Parathyroid adenoma (tissue), 2 donors: ENCODE measurements at regions not wholly inside any gene's neighbourhood (a gene's known extent, or its start where the extent isn't known, plus 50 kb on each side); places are given as distances from the start of the nearest gene placed in this dataset.

ENCODE experiments used
- H2AFZ ChIP-seq: fragments of 300-600 bp; sonication (generic); one replicate; pipeline ENCODE4 v1.7.0; 2017; ENCODE audit warnings: antibody characterized with exemption, mild to moderate bottlenecking
- H3K27ac ChIP-seq: fragments of 300-600 bp; sonication (generic); one replicate; pipeline ENCODE4 v1.7.0; 2017
- H3K27me3 ChIP-seq: fragments of 300-600 bp; sonication (generic); one replicate; pipeline ENCODE4 v1.7.0; 2017; ENCODE audit warnings: low read length; ENCODE audit not compliant: control insufficient read depth, insufficient read depth
- H3K36me3 ChIP-seq: fragments of 300-600 bp; sonication (generic); one replicate; pipeline ENCODE4 v1.7.0; 2017; ENCODE audit warnings: low read length; ENCODE audit not compliant: control insufficient read depth, insufficient read depth
- H3K4me1 ChIP-seq: fragments of 300-600 bp; sonication (generic); one replicate; pipeline ENCODE4 v1.7.0; 2017; ENCODE audit warnings: control low read depth
- H3K4me2 ChIP-seq: fragments of 300-600 bp; sonication (generic); one replicate; pipeline ENCODE4 v1.7.0; 2017; ENCODE audit warnings: low read length
- H3K4me3 ChIP-seq: fragments of 300-600 bp; sonication (generic); one replicate; pipeline ENCODE4 v1.7.0; 2017; ENCODE audit warnings: low read depth, low read length
- H3K79me2 ChIP-seq: fragments of 300-600 bp; sonication (generic); one replicate; pipeline ENCODE4 v1.7.0; 2017; ENCODE audit warnings: control low read depth
- H3K9ac ChIP-seq: fragments of 300-600 bp; sonication (generic); one replicate; pipeline ENCODE4 v1.7.0; 2017; ENCODE audit warnings: mild to moderate bottlenecking
- H3K9me3 ChIP-seq: fragments of 300-600 bp; sonication (generic); one replicate; pipeline ENCODE4 v1.7.0; 2017; ENCODE audit warnings: low read length; ENCODE audit not compliant: control insufficient read depth
- TF ChIP-seq, protein P1 (sequence below): fragments of 300-600 bp; sonication (generic); IDR thresholded peaks from one replicate; pipeline ENCODE4 v1.7.0; 2017; ENCODE audit warnings: antibody characterized with exemption, mild to moderate bottlenecking
- donor health status: primary hyperparathyroidism.

DNA sequence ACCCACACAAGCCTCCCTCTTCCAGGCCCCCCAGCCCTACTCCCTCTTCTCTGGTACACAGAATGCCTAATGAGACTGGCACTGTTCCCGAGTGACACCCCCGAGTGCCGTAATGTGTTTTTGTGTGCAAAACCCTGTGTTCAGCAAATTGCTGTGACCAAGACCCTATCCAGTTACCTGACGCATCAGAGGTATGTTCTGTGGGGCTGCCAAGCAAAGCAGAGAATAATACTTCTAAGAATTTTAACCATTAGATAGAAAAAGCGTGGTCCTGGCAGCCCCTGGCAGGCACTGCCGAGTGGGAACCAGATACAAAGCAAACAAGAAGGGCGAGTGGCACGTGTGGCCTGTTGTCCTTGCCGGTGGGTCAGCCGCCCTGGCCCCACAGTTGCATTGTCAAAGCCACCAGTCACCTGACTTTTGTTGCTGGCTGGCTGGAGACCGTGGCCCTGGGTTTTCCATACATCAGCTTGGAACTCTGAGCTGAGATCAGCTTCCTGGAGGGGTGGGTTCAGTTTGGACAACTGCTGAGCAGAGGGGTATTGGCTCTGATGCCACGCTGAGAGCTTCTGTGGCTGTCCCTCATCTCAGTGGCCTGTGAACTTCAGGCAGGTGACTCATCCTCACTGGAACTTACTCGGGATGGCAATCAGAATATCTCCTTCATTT, 69.1 kb upstream of the BRD7 start:
- Histone ChIP-seq H3K4me3 (no peak overlapping the region), H2AFZ (peak overlapping the region; percentile 73), H3K4me1 (peaks cover 7% of the 10 kb centered on the region), H3K4me2 (no peak overlapping the region), H3K27ac (no peak overlapping the region), H3K9me3 (no peaks in the 10 kb centered on the region), H3K27me3 (no peaks in the 10 kb centered on the region), H3K79me2 (no peaks in the 10 kb centered on the region), H3K36me3 (no peaks in the 10 kb centered on the region), H3K9ac (no peak overlapping the region)
- TF ChIP-seq, protein P1, sequence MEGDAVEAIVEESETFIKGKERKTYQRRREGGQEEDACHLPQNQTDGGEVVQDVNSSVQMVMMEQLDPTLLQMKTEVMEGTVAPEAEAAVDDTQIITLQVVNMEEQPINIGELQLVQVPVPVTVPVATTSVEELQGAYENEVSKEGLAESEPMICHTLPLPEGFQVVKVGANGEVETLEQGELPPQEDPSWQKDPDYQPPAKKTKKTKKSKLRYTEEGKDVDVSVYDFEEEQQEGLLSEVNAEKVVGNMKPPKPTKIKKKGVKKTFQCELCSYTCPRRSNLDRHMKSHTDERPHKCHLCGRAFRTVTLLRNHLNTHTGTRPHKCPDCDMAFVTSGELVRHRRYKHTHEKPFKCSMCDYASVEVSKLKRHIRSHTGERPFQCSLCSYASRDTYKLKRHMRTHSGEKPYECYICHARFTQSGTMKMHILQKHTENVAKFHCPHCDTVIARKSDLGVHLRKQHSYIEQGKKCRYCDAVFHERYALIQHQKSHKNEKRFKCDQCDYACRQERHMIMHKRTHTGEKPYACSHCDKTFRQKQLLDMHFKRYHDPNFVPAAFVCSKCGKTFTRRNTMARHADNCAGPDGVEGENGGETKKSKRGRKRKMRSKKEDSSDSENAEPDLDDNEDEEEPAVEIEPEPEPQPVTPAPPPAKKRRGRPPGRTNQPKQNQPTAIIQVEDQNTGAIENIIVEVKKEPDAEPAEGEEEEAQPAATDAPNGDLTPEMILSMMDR, result no peak

DNA sequence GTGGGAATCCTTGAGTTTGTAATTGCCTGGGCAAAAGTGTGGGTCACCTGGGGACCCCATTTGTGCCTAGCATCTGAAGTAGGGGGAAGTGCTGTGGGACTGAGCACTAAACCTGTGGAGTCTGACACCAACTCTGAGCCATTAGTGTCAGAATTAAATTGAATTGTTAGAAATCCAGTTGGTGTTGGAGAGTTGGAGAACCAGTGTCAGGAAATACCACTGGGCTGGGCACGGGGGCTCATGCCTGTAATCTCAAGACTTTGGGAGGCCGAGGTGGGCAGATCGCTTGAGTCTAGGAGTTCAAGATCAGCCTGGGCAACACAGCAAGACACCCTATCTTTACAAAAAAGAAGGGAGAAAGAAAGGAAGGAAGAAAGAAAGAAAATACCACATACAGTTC, 67.5 kb upstream of the BRD7 start:
- no peaks in the 10 kb centered on the region for H3K9me3 ChIP-seq
- H3K4me3 ChIP-seq, result no peak overlapping the region
- H2AFZ ChIP-seq, result no peak overlapping the region
- no peak overlapping the region for H3K27ac ChIP-seq
- TF ChIP-seq, protein P1, result no peak
- no peaks in the 10 kb centered on the region for H3K36me3 ChIP-seq
- peaks cover 7% of the 10 kb centered on the region for H3K4me1 ChIP-seq
- H3K79me2 ChIP-seq, result no peaks in the 10 kb centered on the region
- no peak overlapping the region for H3K9ac ChIP-seq
- no peak overlapping the region for H3K4me2 ChIP-seq
- H3K27me3 ChIP-seq, result no peaks in the 10 kb centered on the region

DNA sequence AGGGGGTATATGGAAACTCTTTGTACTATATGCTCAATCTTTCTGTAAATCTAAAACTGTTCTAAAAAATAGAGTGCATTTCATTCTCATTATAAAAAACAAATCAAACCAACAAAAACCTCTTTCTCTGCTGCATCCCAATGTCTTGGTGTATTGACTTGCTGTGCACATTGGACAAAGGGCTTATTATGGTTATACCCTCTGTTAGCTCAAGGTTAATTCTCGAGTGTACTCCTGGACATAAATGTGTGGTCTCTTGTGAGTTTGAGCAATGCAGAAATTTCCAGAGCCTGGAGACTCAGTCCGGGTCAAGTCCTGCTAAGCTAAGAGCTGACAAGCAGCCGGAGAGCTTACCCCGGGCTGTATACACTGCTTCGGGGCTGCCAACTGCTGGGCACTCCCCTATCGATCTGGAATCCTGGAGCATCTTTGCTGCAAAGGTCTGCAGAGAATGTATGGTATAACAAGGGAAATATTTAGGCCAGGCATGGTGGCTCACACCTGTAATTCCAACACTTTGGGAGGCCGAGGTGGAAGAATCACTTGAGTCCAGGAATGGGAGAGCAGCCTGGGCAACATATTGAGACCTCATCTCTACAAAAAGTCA, 66.2 kb upstream of the BRD7 start:
- Histone ChIP-seq H3K36me3 (no peaks in the 10 kb centered on the region), H3K9me3 (no peaks in the 10 kb centered on the region), H3K27me3 (no peaks in the 10 kb centered on the region), H3K4me2 (no peak overlapping the region), H3K27ac (no peak overlapping the region), H3K4me1 (peaks cover 7% of the 10 kb centered on the region), H2AFZ (no peak overlapping the region), H3K79me2 (no peaks in the 10 kb centered on the region), H3K4me3 (no peak overlapping the region), H3K9ac (no peak overlapping the region)
- TF ChIP-seq, protein P1, result no peak

DNA sequence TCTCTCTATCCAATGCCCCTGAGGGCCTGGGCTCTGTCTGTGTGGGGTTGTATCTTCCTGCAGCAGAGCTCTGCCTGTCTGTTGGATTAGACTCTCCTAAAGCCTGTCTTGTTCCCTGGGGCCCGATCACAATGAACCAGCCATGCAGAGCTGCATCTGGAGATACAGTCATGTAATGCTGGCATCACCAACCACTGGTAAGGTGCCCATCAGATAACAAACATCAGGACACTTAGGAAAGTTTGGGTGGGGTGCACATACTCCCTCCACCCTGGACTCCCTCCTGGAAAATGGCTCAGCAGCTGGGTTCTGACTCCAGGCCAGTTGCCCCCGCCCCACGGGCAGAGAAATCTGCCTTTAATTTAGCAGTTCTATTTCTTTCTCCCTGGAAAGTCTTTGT, 61.3 kb upstream of the BRD7 start:
- Histone ChIP-seq H3K4me1 (no peaks in the 10 kb centered on the region), H3K4me3 (no peak overlapping the region), H3K9ac (no peak overlapping the region), H3K4me2 (no peak overlapping the region), H3K79me2 (no peaks in the 10 kb centered on the region), H3K27ac (no peak overlapping the region), H3K36me3 (no peaks in the 10 kb centered on the region), H3K27me3 (no peaks in the 10 kb centered on the region), H3K9me3 (no peaks in the 10 kb centered on the region), H2AFZ (no peak overlapping the region)
- TF ChIP-seq, protein P1, result no peak

DNA sequence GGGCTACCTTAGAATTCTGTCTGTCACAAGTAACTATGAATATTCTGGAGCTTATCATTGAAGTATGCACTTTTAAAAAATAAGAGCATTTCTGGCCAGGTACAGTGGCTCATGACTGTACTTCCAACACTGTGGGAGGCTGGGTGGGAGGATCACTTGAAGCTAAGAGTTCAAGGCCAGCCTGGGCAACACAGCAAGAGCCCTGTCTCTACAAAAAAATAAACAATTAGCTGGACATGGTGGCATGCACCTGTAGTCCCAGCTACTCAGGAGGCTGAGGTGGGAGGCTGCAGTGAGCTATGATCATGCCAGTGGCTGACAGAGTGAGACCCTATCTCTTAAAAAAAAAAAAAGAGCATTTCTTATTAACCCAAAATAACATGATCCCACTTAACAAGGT, 60.0 kb upstream of the BRD7 start:
- Histone ChIP-seq H3K27me3 (no peaks in the 10 kb centered on the region), H3K4me1 (no peaks in the 10 kb centered on the region), H3K4me2 (no peak overlapping the region), H3K9ac (no peak overlapping the region), H3K4me3 (no peak overlapping the region), H3K27ac (no peak overlapping the region), H3K36me3 (no peaks in the 10 kb centered on the region), H2AFZ (no peak overlapping the region), H3K79me2 (no peaks in the 10 kb centered on the region), H3K9me3 (no peaks in the 10 kb centered on the region)
- TF ChIP-seq, protein P1, result no peak
